ENCODE measurements at regions not wholly inside any gene's neighbourhood (a gene's known extent, or its start where the extent isn't known, plus 50 kb on each side); places are given as distances from the start of the nearest gene placed in this dataset.

- no peak for DNase-seq (ENCODE audit: low read depth)
- H3K4me3 ChIP-seq (ENCODE audit: low read depth, low read length): no peak overlapping the region
- TF ChIP-seq CTCF (IDR thresholded peaks at IDR 0.05; ENCODE audit: insufficient read depth, low read length): no peak
These were observed 98.8 kb upstream of the STX18 start for GRCh38 chr4:4640692-4641091.

- H3K4me3 ChIP-seq (ENCODE audit: low read depth, low read length): no peak overlapping the region
- no peak for TF ChIP-seq CTCF (IDR thresholded peaks at IDR 0.05; ENCODE audit: insufficient read depth, low read length)
- no peak for DNase-seq (ENCODE audit: low read depth)
These were observed 97.5 kb upstream of the STX18 start for GRCh38 chr4:4639370-4639769.

GRCh38 chr4:4637710-4638109, 95.9 kb upstream of the STX18 start:
- DNase-seq (ENCODE audit: low read depth): no peak
- TF ChIP-seq CTCF (IDR thresholded peaks at IDR 0.05; ENCODE audit: insufficient read depth, low read length): no peak
- H3K4me3 ChIP-seq (ENCODE audit: low read depth, low read length): no peak overlapping the region

- no peak for TF ChIP-seq CTCF (IDR thresholded peaks at IDR 0.05; ENCODE audit: insufficient read depth, low read length)
- no peak overlapping the region for H3K4me3 ChIP-seq (ENCODE audit: low read depth, low read length)
- no peak for DNase-seq (ENCODE audit: low read depth)
These were observed 91.6 kb upstream of the STX18 start for GRCh38 chr4:4633431-4633830.

GRCh38 chr4:4631150-4631549, 89.3 kb upstream of the STX18 start:
- DNase-seq (ENCODE audit: low read depth): no peak
- no peak for TF ChIP-seq CTCF (IDR thresholded peaks at IDR 0.05; ENCODE audit: insufficient read depth, low read length)
- no peak overlapping the region for H3K4me3 ChIP-seq (ENCODE audit: low read depth, low read length)

- DNase-seq (ENCODE audit: low read depth): no peak
- no peak overlapping the region for H3K4me3 ChIP-seq (ENCODE audit: low read depth, low read length)
- TF ChIP-seq CTCF (IDR thresholded peaks at IDR 0.05; ENCODE audit: insufficient read depth, low read length): no peak
These were observed 86.1 kb upstream of the STX18 start for GRCh38 chr4:4627906-4628305.

- no peak for TF ChIP-seq CTCF (IDR thresholded peaks at IDR 0.05; ENCODE audit: insufficient read depth, low read length)
- no peak overlapping the region for H3K4me3 ChIP-seq (ENCODE audit: low read depth, low read length)
- no peak for DNase-seq (ENCODE audit: low read depth)
These were observed 85.3 kb upstream of the STX18 start for GRCh38 chr4:4627111-4627510.
